ENCODE measurements at regions not wholly inside any gene's neighbourhood (a gene's known extent, or its start where the extent isn't known, plus 50 kb on each side); places are given as distances from the start of the nearest gene placed in this dataset.

- no peak for DNase-seq (ENCODE audit: low spot score)
Measured at GRCh38 chr4:171629737-171630136, 183.5 kb upstream of the GALNTL6 start.

- no peak for DNase-seq (ENCODE audit: low spot score)
Measured at GRCh38 chr4:171629182-171629581, 184.0 kb upstream of the GALNTL6 start.

- no peak for DNase-seq (ENCODE audit: low spot score)
Measured at GRCh38 chr4:171626554-171626953, 186.7 kb upstream of the GALNTL6 start.

- no peak for DNase-seq (ENCODE audit: low spot score)
Measured at GRCh38 chr4:171622729-171623128, 190.5 kb upstream of the GALNTL6 start.

GRCh38 chr4:171621646-171622045 is 191.6 kb upstream of the GALNTL6 start:
- DNase-seq (ENCODE audit: low spot score), result no peak

GRCh38 chr4:171612907-171613306 is 200.3 kb upstream of the GALNTL6 start:
- DNase-seq (ENCODE audit: low spot score), result no peak

GRCh38 chr4:171602638-171603355 is 210.4 kb upstream of the GALNTL6 start:
- DNase-seq (ENCODE audit: low spot score), result no peak

GRCh38 chr4:171601091-171601490 is 212.1 kb upstream of the GALNTL6 start:
- no peak for DNase-seq (ENCODE audit: low spot score)

GRCh38 chr4:171599628-171600027 is 213.6 kb upstream of the GALNTL6 start:
- no peak for DNase-seq (ENCODE audit: low spot score)

- no peak for DNase-seq (ENCODE audit: low spot score)
Measured at GRCh38 chr4:171594293-171594692, 218.9 kb upstream of the GALNTL6 start.

GRCh38 chr4:171590716-171591115 is 222.5 kb upstream of the GALNTL6 start:
- DNase-seq (ENCODE audit: low spot score), result no peak

GRCh38 chr4:171588764-171589163 is 224.4 kb upstream of the GALNTL6 start:
- DNase-seq (ENCODE audit: low spot score), result no peak

- DNase-seq (ENCODE audit: low spot score), result no peak
Measured at GRCh38 chr4:171588051-171588545, 225.1 kb upstream of the GALNTL6 start.

- DNase-seq (ENCODE audit: low spot score), result no peak
Measured at GRCh38 chr4:171583790-171584189, 229.4 kb upstream of the GALNTL6 start.

GRCh38 chr4:171582961-171583581 is 230.1 kb upstream of the GALNTL6 start:
- no peak for DNase-seq (ENCODE audit: low spot score)

GRCh38 chr4:171573181-171573580 is 240.0 kb upstream of the GALNTL6 start:
- DNase-seq (ENCODE audit: low spot score), result no peak

- DNase-seq (ENCODE audit: low spot score), result no peak
Measured at GRCh38 chr4:171565130-171565788, 247.9 kb upstream of the GALNTL6 start.

- no peak for DNase-seq (ENCODE audit: low spot score)
Measured at GRCh38 chr4:171561419-171561818, 251.8 kb upstream of the GALNTL6 start.

- no peak for DNase-seq (ENCODE audit: low spot score)
Measured at GRCh38 chr4:171553961-171554360, 259.2 kb upstream of the GALNTL6 start.

- DNase-seq (ENCODE audit: low spot score), result no peak
Measured at GRCh38 chr4:171542640-171543039, 270.6 kb upstream of the GALNTL6 start.

GRCh38 chr4:171538601-171539100 is 274.6 kb upstream of the GALNTL6 start:
- no peak for DNase-seq (ENCODE audit: low spot score)

GRCh38 chr4:171534391-171534790 is 278.8 kb upstream of the GALNTL6 start:
- no peak for DNase-seq (ENCODE audit: low spot score)

GRCh38 chr4:171532968-171533367 is 280.2 kb upstream of the GALNTL6 start:
- DNase-seq (ENCODE audit: low spot score), result no peak
